ENCODE measurements at regions not wholly inside any gene's neighbourhood (a gene's known extent, or its start where the extent isn't known, plus 50 kb on each side); places are given as distances from the start of the nearest gene placed in this dataset.

- TF ChIP-seq CTCF (IDR thresholded peaks at IDR 0.05) (no peak), EZH2 (IDR thresholded peaks at IDR 0.05; ENCODE audit: borderline replicate concordance, insufficient read depth, low read depth, low read length, poor library complexity, severe bottlenecking) (no peak)
Measured at GRCh38 chr5:164098979-164099378, 593.6 kb downstream of the MAT2B start.
